ACC112 (cell line): ENCODE measurements at regions not wholly inside any gene's neighbourhood (a gene's known extent, or its start where the extent isn't known, plus 50 kb on each side); places are given as distances from the start of the nearest gene placed in this dataset.

Experiments
- H2AFZ ChIP-seq: fragments of 200-600 bp; sonication (generic); one replicate; pipeline ENCODE4 v1.6.0; 2017; ENCODE audit warnings: antibody characterized with exemption, low read length; ENCODE audit not compliant: unreplicated experiment
- H3K27ac ChIP-seq: fragments of 200-600 bp; sonication (generic); 2 replicates; pipeline ENCODE4 v1.5.1; 2014; ENCODE audit warnings: low read depth, mild to moderate bottlenecking, antibody characterized with exemption, low read length, moderate library complexity
- H3K27me3 ChIP-seq: fragments of 200-600 bp; sonication (generic); 2 replicates; pipeline ENCODE4 v1.6.1; 2014; ENCODE audit warnings: mild to moderate bottlenecking, antibody characterized with exemption, low read length, moderate library complexity, mixed read lengths; ENCODE audit not compliant: insufficient read depth
- H3K36me3 ChIP-seq: fragments of 200-600 bp; sonication (generic); 2 replicates; pipeline ENCODE4 v1.6.1; 2016; ENCODE audit warnings: mild to moderate bottlenecking, antibody characterized with exemption, low read length, moderate library complexity, mixed read lengths; ENCODE audit not compliant: insufficient read depth
- H3K4me1 ChIP-seq: fragments of 200-600 bp; sonication (generic); one replicate; pipeline ENCODE4 v1.6.1; 2016; ENCODE audit warnings: low read length, mixed read lengths; ENCODE audit not compliant: insufficient read depth, unreplicated experiment, control insufficient read depth
- H3K4me3 ChIP-seq: fragments of 200-600 bp; sonication (generic); 2 replicates; pipeline ENCODE4 v1.5.1; 2014; ENCODE audit warnings: mild to moderate bottlenecking, low read depth, low read length
- H3K79me2 ChIP-seq: fragments of 200-600 bp; sonication (generic); one replicate; pipeline ENCODE4 v1.6.0; 2016; ENCODE audit warnings: low read length; ENCODE audit not compliant: control insufficient read depth, unreplicated experiment, insufficient read depth

DNA sequence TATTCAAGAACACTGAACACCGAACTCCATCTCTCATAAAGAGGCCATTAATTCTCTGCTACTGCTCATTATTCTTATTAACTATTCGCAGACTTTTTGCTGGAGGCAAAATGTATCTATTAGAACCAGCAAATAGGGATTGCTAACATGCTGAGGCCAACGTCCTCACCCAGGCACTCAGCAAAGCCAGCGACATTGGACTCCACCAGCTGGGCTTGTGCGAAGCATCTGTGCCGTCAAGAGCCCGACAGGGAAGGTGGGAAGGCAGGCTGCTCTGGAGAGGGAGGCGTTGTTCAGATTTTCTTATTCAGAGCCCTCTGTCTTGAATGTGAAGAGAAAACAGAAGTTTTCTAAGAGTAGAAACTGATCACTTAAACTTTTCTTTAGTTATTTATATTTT is 615.6 kb upstream of the KIRREL3 start:
- Histone ChIP-seq H3K79me2 (no peaks in the 10 kb centered on the region), H3K4me3 (no peak overlapping the region), H3K4me1 (no peaks in the 10 kb centered on the region), H2AFZ (no peak overlapping the region), H3K27ac (no peak overlapping the region), H3K36me3 (no peaks in the 10 kb centered on the region), H3K27me3 (no peaks in the 10 kb centered on the region)

DNA sequence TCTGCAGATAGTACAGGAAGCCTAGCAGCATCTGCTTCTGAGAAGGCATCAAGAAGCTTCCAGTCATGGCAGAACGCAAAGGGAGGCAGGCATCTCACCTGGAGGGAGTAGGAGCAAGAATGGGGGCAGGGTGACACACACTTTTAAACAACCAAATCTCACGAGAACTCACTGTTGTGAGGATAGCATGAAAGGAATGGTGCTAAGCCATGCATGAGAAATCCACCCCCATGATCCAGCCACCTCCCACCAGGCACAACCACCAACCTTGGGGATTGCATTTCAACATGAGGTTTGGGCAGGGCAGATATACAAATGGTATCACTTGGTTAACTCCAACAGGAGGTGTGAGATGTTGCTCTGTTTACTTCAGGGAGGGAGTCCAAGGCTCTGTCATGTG is 612.0 kb upstream of the KIRREL3 start:
- no peak overlapping the region for H3K4me3 ChIP-seq
- no peaks in the 10 kb centered on the region for H3K36me3 ChIP-seq
- H3K27me3 ChIP-seq: no peaks in the 10 kb centered on the region
- no peak overlapping the region for H3K27ac ChIP-seq
- no peak overlapping the region for H2AFZ ChIP-seq
- no peaks in the 10 kb centered on the region for H3K79me2 ChIP-seq
- no peaks in the 10 kb centered on the region for H3K4me1 ChIP-seq

DNA sequence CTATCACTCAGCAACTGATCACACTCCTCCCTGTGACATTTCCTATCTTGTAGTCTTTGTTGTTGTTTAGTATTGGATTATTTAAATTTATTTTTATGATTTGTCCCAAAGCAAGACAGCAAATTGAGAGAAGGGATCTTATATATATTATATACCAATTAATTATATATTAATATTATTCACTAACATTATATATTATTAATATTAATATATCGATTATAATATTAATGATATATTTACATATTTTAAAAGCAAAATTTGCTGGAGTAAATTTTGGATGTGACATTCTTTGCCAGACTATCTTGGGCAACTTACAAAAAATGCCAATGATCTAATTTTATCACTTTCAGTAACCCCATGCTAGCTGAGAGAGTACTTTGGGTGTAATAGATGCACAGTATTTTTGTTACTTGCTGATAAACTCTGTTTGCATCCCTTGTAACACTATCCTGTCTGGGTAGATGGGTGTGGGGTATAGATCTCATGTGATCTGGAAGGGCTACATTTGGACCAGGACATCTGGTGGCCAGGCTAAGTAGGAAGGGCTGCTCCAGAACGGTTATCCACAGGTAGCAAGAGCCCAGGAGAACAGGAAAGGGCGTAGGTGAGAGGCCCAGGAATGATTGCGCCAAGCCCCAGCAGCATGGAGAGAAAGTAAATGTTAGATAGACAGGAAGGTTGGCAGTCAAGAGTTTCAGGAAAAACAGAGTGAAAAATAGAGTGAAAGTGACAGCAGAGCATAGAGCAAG is 608.6 kb upstream of the KIRREL3 start:
- Histone ChIP-seq H3K79me2 (no peaks in the 10 kb centered on the region), H3K4me3 (no peak overlapping the region), H3K36me3 (no peaks in the 10 kb centered on the region), H3K4me1 (no peaks in the 10 kb centered on the region), H3K27ac (no peak overlapping the region), H2AFZ (no peak overlapping the region), H3K27me3 (no peaks in the 10 kb centered on the region)

DNA sequence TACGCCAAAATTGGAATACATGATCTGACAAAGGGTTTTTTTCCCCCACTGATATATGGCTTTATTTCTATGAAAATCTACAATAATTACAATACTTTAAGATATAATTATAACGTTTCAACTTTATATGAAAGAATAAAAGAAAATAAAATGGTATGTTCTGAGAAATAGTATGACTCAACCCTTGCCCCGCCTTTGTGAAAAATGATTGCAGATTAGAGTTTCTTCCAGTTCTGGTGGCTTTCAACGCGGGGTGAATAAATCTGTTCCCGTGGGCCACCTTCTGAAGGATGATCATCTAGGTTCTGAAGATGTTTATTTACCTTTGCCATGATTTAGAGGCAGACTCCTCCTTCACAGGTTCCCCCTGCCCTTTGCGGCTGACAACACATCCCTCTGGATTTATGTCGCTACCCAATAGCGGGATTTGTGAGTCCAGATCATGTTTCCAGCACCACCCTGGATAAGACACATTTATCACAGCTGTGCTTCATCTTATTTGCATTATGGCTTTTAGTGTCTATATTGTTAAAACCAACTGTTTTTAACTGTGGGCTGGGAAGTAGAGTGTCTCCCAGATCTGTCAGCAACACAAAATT is 607.0 kb upstream of the KIRREL3 start:
- no peaks in the 10 kb centered on the region for H3K79me2 ChIP-seq
- H3K4me1 ChIP-seq: no peaks in the 10 kb centered on the region
- H3K36me3 ChIP-seq: no peaks in the 10 kb centered on the region
- H2AFZ ChIP-seq: no peak overlapping the region
- H3K27me3 ChIP-seq: no peaks in the 10 kb centered on the region
- no peak overlapping the region for H3K27ac ChIP-seq
- no peak overlapping the region for H3K4me3 ChIP-seq

DNA sequence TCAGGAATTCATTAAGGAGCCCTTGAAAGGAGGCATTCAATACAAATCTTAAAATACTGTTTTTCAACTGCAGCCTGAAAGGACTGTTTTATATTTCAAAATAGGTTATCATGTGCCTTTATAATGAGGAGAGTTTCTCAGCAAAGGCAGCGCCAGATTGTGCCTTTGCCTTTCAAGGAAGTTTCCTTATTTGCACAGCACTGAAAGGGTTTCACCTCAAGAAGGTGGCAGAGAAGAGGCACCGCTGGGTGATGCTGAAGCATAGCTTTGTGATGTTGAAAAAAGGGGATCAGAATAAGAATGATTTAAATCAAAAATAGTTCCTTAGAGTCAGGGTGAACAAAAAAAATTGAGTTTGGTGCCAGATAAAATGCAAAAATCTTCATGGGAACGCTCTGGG is 601.0 kb upstream of the KIRREL3 start:
- Histone ChIP-seq H2AFZ (no peak overlapping the region), H3K27ac (no peak overlapping the region), H3K36me3 (no peaks in the 10 kb centered on the region), H3K4me3 (no peak overlapping the region), H3K4me1 (no peaks in the 10 kb centered on the region), H3K79me2 (no peaks in the 10 kb centered on the region), H3K27me3 (no peaks in the 10 kb centered on the region)

DNA sequence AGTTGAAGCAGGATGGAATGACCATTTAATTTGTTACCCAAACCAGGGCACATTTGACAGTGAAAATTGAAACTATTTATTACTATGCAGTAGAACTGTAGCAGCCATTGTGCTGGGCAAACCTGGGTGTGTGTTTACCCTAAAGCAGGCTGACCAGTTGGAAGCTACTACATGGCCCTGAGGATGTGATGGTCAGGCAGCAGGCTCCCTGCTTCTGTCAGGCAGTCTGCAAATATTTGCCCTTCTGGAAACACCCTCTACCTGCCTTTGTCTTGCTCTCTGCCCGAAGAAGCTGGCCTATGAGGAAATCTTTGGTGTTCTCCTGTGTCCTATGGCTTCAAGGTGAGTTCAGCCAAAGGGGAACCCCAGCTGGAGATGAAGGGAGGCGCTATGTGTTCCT is 600.1 kb upstream of the KIRREL3 start:
- Histone ChIP-seq H3K27ac (no peak overlapping the region), H3K36me3 (no peaks in the 10 kb centered on the region)

DNA sequence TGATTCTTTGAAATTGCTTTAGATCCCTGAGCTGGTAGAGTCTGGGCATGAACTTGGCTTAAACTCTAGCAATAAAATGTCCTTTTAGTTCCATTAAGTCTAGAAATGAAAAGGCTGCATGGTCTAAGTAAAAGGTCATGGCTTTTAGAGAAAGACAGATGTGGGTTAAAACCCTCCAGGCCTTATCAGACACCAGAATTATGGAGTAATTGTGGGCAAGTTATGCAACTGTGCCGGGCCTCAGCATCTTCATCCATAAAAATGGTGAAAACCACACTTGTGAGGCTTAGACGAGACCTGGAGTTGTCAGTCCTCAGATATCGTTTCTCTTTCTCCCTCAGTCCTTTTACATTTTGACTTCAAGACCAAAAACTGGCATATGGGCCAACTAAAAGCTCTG is 597.9 kb upstream of the KIRREL3 start:
- Histone ChIP-seq H3K36me3 (no peaks in the 10 kb centered on the region), H3K27me3 (peaks cover 7% of the 10 kb centered on the region; the same call in 1 of the 2 replicates), H3K27ac (no peak overlapping the region), H3K4me1 (no peaks in the 10 kb centered on the region), H3K79me2 (no peaks in the 10 kb centered on the region), H3K4me3 (no peak overlapping the region), H2AFZ (no peak overlapping the region)

More for the DNA sequence above, 600.1 kb upstream of the KIRREL3 start:
- Histone ChIP-seq H3K79me2 (no peaks in the 10 kb centered on the region), H2AFZ (no peak overlapping the region), H3K27me3 (no peaks in the 10 kb centered on the region), H3K4me3 (no peak overlapping the region), H3K4me1 (no peaks in the 10 kb centered on the region)

DNA sequence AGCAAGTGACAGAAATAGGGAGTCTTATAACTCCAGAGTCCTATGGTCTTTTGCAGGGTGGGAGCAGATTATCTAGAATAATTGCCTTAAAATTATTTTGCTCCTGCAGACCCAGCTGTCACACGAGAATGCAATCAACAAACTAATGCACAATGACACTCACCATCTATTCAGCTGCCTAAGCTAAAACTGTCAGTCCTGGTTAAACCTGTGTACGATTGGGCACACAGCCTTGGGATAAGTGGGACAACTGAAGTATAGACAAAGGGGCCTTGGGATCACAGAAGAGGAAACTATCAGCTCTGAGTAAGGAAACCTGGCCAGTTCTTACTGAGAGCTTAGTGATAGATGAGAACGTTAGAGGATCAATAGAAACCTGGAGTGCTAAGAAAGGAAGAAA is 595.9 kb upstream of the KIRREL3 start:
- Histone ChIP-seq H3K79me2 (no peaks in the 10 kb centered on the region), H3K27ac (no peak overlapping the region), H3K27me3 (peaks cover 7% of the 10 kb centered on the region; the same call in 1 of the 2 replicates), H3K4me1 (no peaks in the 10 kb centered on the region), H3K4me3 (no peak overlapping the region), H2AFZ (no peak overlapping the region), H3K36me3 (no peaks in the 10 kb centered on the region)

DNA sequence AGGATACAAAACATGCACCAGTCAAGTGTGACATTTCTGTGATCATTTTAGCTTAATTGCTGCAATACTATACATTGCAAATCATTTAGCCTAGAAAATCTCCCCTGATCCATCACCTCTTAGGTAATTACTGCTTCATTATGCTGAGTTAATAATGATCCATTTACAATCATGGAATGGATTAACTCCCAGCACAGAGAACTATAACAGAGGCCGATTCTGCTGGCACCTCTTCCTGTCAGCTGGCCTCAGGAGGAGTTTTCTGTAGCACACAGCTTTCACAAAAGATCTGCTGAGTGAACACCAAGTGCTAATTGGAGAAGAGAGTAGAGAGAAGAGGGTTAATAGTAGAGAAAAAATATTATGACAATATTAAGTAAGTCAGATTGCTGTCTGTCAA is 591.8 kb upstream of the KIRREL3 start:
- H3K79me2 ChIP-seq: no peaks in the 10 kb centered on the region
- peaks cover 7% of the 10 kb centered on the region; the same call in 1 of the 2 replicates for H3K27me3 ChIP-seq
- no peaks in the 10 kb centered on the region for H3K4me1 ChIP-seq
- H3K27ac ChIP-seq: no peak overlapping the region
- no peak overlapping the region for H3K4me3 ChIP-seq
- H3K36me3 ChIP-seq: no peaks in the 10 kb centered on the region
- H2AFZ ChIP-seq: no peak overlapping the region

DNA sequence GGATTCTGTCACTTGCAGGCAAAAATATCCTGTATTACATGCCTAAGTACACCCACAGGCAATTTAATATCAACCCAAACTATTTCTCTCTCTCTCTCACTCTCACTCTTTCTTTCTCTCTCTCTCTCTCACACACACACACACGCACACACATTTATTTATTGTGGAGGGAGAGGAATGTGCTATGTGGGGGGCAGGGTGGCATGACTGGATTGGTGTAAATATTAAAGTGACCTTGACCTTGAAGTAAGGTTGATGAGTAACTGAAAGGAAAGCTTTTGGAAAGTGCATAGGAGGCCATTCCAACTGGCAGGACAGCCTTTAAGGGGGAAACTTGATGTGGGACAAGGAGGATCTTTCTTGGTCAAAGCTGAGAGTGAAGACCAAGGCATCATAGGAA is 589.7 kb upstream of the KIRREL3 start:
- peaks cover 4% of the 10 kb centered on the region; the same call in 1 of the 2 replicates for H3K27me3 ChIP-seq
- no peak overlapping the region for H3K27ac ChIP-seq
- no peaks in the 10 kb centered on the region for H3K4me1 ChIP-seq
- no peak overlapping the region for H3K4me3 ChIP-seq
- no peaks in the 10 kb centered on the region for H3K79me2 ChIP-seq
- H2AFZ ChIP-seq: no peak overlapping the region
- H3K36me3 ChIP-seq: no peaks in the 10 kb centered on the region

DNA sequence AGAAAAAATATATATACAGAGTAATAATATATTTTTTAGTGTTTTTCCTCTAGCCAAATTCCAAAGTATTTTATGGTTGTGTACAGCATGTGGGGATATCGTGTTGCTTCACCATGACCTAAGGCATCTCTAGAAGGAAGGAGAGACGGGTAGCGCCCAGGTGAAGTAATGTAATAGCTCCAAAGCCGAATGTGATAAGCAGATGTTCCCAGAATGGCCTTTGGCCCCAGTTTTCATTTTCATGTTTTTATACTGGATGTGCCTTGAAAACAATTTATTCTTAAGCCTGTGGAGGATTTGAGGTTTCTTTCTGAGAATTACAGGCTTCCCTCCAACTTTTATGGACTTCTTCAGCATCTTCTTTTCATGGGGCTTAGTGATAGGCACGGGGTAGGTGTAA is 587.9 kb upstream of the KIRREL3 start:
- H3K4me1 ChIP-seq: no peaks in the 10 kb centered on the region
- H3K27ac ChIP-seq: no peak overlapping the region
- H2AFZ ChIP-seq: no peak overlapping the region
- no peaks in the 10 kb centered on the region; the same call in 1 of the 2 replicates for H3K27me3 ChIP-seq
- H3K4me3 ChIP-seq: no peak overlapping the region
- no peaks in the 10 kb centered on the region for H3K79me2 ChIP-seq
- no peaks in the 10 kb centered on the region for H3K36me3 ChIP-seq
